ENCODE measurements at regions not wholly inside any gene's neighbourhood (a gene's known extent, or its start where the extent isn't known, plus 50 kb on each side); places are given as distances from the start of the nearest gene placed in this dataset.

GRCh38 chr5:135211083-135211790, 177.2 kb upstream of the PITX1 start:
- no peak for TF ChIP-seq CTCF (IDR thresholded peaks at IDR 0.05; ENCODE audit: insufficient read depth, low read length, poor library complexity, severe bottlenecking)
- no peak for TF ChIP-seq EZH2phosphoT487 (conservative IDR thresholded peaks at IDR 0.05; ENCODE audit: low read length)

Data from SU-DHL-6 (cell line).